HAP-1 (cell line): ENCODE measurements at regions not wholly inside any gene's neighbourhood (a gene's known extent, or its start where the extent isn't known, plus 50 kb on each side); places are given as distances from the start of the nearest gene placed in this dataset.
"Not testable (repeated sequence)": the region's sequence is repeated elsewhere in the genome, so short reads cannot be mapped to it uniquely, and the experiment has no call there.

Experiments used
- DNase-seq, 2 experiments: peaks; one replicate each; pipeline ENCODE4 v3.0.0-alpha.2; 2016 to 2020; ENCODE audit warnings: low spot score in 2 of 2
- H3K27me3 ChIP-seq: fragments of 250-450 bp; sonication (Bioruptor Pico); 2 replicates; pipeline ENCODE4 v1.5.1; 2020; ENCODE audit warnings: low read depth, mild to moderate bottlenecking, moderate library complexity
- H3K36me3 ChIP-seq: fragments of 250-450 bp; sonication (Bioruptor Pico); replicated peaks from 2 replicates; pipeline ENCODE4 v1.5.1; 2020; ENCODE audit warnings: mild to moderate bottlenecking
- H3K4me1 ChIP-seq: fragments of 250-450 bp; sonication (Bioruptor Pico); 2 replicates; pipeline ENCODE4 v1.5.1; 2020; ENCODE audit warnings: mild to moderate bottlenecking
- H3K4me3 ChIP-seq: fragments of 250-450 bp; sonication (Bioruptor Pico); 2 replicates; pipeline ENCODE4 v1.5.1; 2020; ENCODE audit warnings: mild to moderate bottlenecking, moderate library complexity
- H3K9me3 ChIP-seq: fragments of 250-450 bp; sonication (Bioruptor Pico); 2 replicates; pipeline ENCODE4 v1.5.1; 2020; ENCODE audit warnings: mild to moderate bottlenecking, moderate library complexity
- in situ Hi-C: fragments of 300-500 bp; cut with MboI; formaldehyde crosslinking; loops from 3 replicates; pipeline ENCODE4 v1.14.3; 2020; ENCODE audit warnings: low sequenced_read_pairs, inconsistent platforms, mixed read lengths

DNA sequence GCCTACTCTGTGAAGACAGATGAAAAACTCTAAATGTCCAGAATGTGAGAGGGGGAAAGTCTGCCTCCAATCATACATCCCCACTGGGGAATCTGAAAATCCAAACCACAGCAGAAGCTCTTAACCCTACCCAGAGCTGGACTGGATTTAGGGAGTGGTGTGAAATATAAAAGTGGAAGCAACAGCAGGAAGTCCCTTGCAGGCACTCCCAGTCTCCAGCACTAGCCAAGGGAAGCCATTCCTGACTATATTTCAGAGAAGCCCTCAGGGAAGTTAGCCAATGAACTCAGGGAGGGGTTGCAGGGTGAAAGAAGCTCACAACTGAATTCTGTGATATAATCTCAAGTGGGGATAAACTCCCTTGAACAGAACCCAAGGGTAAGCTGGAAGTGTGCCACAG, 51.5 kb downstream of the CRPPA start:
- DNase-seq = no peak
- in situ Hi-C loops = no loop called here
- no peaks in the 10 kb centered on the region for H3K36me3 ChIP-seq
- no peaks in the 10 kb centered on the region for H3K27me3 ChIP-seq
- H3K4me1 ChIP-seq = no peaks in the 10 kb centered on the region; the same call in 1 of the 2 replicates
- no peaks in the 10 kb centered on the region for H3K9me3 ChIP-seq
- no peak overlapping the region for H3K4me3 ChIP-seq

- H3K4me3 ChIP-seq, H3K36me3 ChIP-seq, in situ Hi-C loops, DNase-seq, H3K9me3 ChIP-seq, H3K4me1 ChIP-seq, H3K27me3 ChIP-seq: not testable (repeated sequence)
These were observed 52.0 kb downstream of the CRPPA start for GRCh38 chr7:16369309-16369708.

DNA sequence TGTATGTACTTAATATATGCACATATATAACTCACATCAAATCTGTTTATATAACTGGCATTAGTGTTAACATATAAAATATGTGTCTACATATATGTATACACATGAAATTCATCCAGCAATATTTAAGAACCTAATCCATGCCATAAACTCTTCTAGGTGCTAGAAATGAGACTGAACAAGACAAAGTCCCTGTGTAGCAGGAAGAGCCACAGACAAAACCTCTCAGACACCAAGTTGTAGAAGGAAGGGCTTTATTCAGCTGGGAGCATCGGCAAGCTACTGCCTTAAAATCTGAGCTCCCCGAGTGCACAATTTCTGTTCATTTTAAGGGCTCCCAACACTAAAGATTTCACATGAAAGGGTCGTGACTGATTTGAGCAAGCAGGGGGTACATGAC, 52.5 kb downstream of the CRPPA start:
- DNase-seq = no peak
- H3K4me3 ChIP-seq = no peak overlapping the region
- H3K27me3 ChIP-seq = no peaks in the 10 kb centered on the region
- no peaks in the 10 kb centered on the region; the same call in 1 of the 2 replicates for H3K4me1 ChIP-seq
- H3K36me3 ChIP-seq = no peaks in the 10 kb centered on the region
- in situ Hi-C loops = no loop called here
- no peaks in the 10 kb centered on the region for H3K9me3 ChIP-seq

- Histone ChIP-seq H3K4me1 (no peaks in the 10 kb centered on the region; the same call in 1 of the 2 replicates), H3K36me3 (no peaks in the 10 kb centered on the region), H3K4me3 (no peak overlapping the region), H3K9me3 (no peaks in the 10 kb centered on the region), H3K27me3 (no peaks in the 10 kb centered on the region)
- in situ Hi-C loops = no loop called here
- no peak for DNase-seq
These were observed 54.2 kb downstream of the CRPPA start for GRCh38 chr7:16367115-16367514.

- H3K36me3 ChIP-seq = no peaks in the 10 kb centered on the region
- H3K4me1 ChIP-seq = no peaks in the 10 kb centered on the region; the same call in 1 of the 2 replicates
- no peaks in the 10 kb centered on the region for H3K9me3 ChIP-seq
- in situ Hi-C loops = no loop called here
- DNase-seq = no peak
- H3K4me3 ChIP-seq = no peak overlapping the region
- no peaks in the 10 kb centered on the region for H3K27me3 ChIP-seq
These were observed 55.4 kb downstream of the CRPPA start for GRCh38 chr7:16365952-16366351.

GRCh38 chr7:16365177-16365576, 56.2 kb downstream of the CRPPA start:
- Histone ChIP-seq H3K4me3 (no peak overlapping the region), H3K9me3 (no peaks in the 10 kb centered on the region), H3K27me3 (no peaks in the 10 kb centered on the region), H3K36me3 (no peaks in the 10 kb centered on the region), H3K4me1 (no peaks in the 10 kb centered on the region; the same call in 1 of the 2 replicates)
- peak in 1 of 2 experiments; percentile 9 for DNase-seq
- in situ Hi-C loops = no loop called here

GRCh38 chr7:16359216-16359615, 62.1 kb downstream of the CRPPA start:
- no peaks in the 10 kb centered on the region for H3K4me1 ChIP-seq
- no peaks in the 10 kb centered on the region for H3K36me3 ChIP-seq
- no peak for DNase-seq
- in situ Hi-C loops = no loop called here
- no peaks in the 10 kb centered on the region for H3K9me3 ChIP-seq
- H3K27me3 ChIP-seq = no peaks in the 10 kb centered on the region
- H3K4me3 ChIP-seq = no peak overlapping the region

- Histone ChIP-seq H3K36me3 (no peaks in the 10 kb centered on the region), H3K4me3 (no peak overlapping the region), H3K9me3 (no peaks in the 10 kb centered on the region), H3K4me1 (no peaks in the 10 kb centered on the region), H3K27me3 (no peaks in the 10 kb centered on the region)
- no peak for DNase-seq
- in situ Hi-C loops = no loop called here
These were observed 63.4 kb downstream of the CRPPA start for GRCh38 chr7:16357921-16358320.

DNA sequence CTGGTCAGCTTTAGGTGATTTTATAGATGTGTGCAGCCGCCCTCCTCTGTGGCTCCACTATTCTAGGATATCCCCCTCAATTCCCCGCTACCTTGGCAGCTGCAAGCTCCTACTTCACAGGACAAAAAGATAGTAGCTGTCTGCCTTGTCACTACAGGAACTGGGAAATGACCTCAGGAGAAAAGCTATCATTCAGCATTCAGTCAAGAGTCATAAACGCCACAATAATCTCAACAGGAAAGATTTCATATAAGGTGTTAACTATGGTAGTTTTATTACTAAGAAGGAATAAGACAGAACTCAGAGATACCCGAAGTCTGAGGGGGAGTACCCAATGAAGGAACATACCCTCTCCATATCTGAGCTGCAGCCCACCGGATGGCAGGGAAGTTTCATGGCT, 63.9 kb downstream of the CRPPA start:
- H3K4me1 ChIP-seq = no peaks in the 10 kb centered on the region
- no peaks in the 10 kb centered on the region for H3K9me3 ChIP-seq
- DNase-seq = no peak
- no peak overlapping the region for H3K4me3 ChIP-seq
- in situ Hi-C loops = no loop called here
- H3K36me3 ChIP-seq = no peaks in the 10 kb centered on the region
- H3K27me3 ChIP-seq = no peaks in the 10 kb centered on the region

GRCh38 chr7:16356301-16356958, 64.9 kb downstream of the CRPPA start:
- Histone ChIP-seq H3K4me3 (no peak overlapping the region), H3K27me3 (no peaks in the 10 kb centered on the region), H3K4me1 (no peaks in the 10 kb centered on the region), H3K36me3 (no peaks in the 10 kb centered on the region), H3K9me3 (no peaks in the 10 kb centered on the region)
- no peak for DNase-seq
- in situ Hi-C loops = no loop called here

DNA sequence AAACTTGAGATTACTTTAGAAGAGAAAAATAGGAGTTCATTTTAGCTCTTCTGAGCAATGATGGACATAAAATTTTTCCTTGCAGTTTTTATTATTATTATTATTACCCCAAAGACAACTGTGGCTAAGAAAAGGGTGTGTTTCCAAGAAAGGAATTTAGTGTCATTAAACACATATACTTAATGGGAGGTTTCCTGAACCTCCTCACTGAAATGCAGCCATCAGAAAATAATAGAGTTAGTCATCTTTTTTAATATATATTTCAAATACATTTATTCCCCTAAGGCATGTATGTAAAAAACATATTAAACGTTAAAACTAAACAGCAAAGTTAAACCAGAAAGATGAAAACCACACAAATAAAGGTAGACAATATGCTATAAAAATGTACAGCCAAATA, 66.8 kb downstream of the CRPPA start:
- Histone ChIP-seq H3K4me3 (no peak overlapping the region), H3K27me3 (no peaks in the 10 kb centered on the region), H3K4me1 (no peaks in the 10 kb centered on the region), H3K9me3 (no peaks in the 10 kb centered on the region), H3K36me3 (no peaks in the 10 kb centered on the region)
- in situ Hi-C loops = no loop called here
- no peak for DNase-seq

DNA sequence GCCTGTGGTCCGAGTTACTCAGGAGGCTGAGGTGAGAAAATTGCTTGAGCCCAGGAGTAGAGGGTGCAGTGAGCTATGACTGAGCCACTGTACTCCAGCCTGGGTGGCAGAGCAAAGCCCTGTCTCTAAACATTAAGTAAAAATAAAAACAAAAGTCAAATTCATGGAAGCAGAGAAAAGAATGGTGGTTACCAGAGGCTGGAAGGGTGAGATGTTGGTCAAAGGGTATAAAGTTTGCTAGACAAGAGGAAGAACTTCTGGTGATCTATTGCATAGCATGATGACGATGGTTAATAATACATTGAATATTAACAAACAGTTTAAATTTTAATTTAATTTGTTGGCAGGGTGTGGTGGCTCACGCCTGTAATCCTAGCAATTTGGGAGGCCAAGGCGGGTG, 68.1 kb downstream of the CRPPA start:
- H3K36me3 ChIP-seq = no peaks in the 10 kb centered on the region
- peaks cover 3% of the 10 kb centered on the region; the same call in 1 of the 2 replicates for H3K9me3 ChIP-seq
- in situ Hi-C loops = no loop called here
- DNase-seq = no peak
- peaks cover 2% of the 10 kb centered on the region; the same call in 1 of the 2 replicates for H3K4me1 ChIP-seq
- no peaks in the 10 kb centered on the region for H3K27me3 ChIP-seq
- H3K4me3 ChIP-seq = no peak overlapping the region

GRCh38 chr7:16350634-16351033, 70.7 kb downstream of the CRPPA start:
- Histone ChIP-seq H3K4me1 (peaks cover 6% of the 10 kb centered on the region), H3K4me3 (no peak overlapping the region), H3K9me3 (peaks cover 3% of the 10 kb centered on the region), H3K36me3 (no peaks in the 10 kb centered on the region), H3K27me3 (no peaks in the 10 kb centered on the region)
- in situ Hi-C loops = no loop called here
- DNase-seq = no peak

GRCh38 chr7:16348251-16348650, 73.1 kb downstream of the CRPPA start:
- H3K4me1 ChIP-seq = peaks cover 6% of the 10 kb centered on the region
- H3K9me3 ChIP-seq = peaks cover 3% of the 10 kb centered on the region
- no peaks in the 10 kb centered on the region for H3K27me3 ChIP-seq
- no peak overlapping the region for H3K4me3 ChIP-seq
- in situ Hi-C loops = no loop called here
- no peaks in the 10 kb centered on the region for H3K36me3 ChIP-seq
- no peak for DNase-seq

- peaks cover 6% of the 10 kb centered on the region for H3K4me1 ChIP-seq
- in situ Hi-C loops = no loop called here
- no peaks in the 10 kb centered on the region for H3K36me3 ChIP-seq
- H3K4me3 ChIP-seq = no peak overlapping the region
- DNase-seq = no peak
- no peaks in the 10 kb centered on the region for H3K27me3 ChIP-seq
- peaks cover 3% of the 10 kb centered on the region for H3K9me3 ChIP-seq
These were observed 73.5 kb downstream of the CRPPA start for GRCh38 chr7:16347827-16348192.
